Liver (tissue), 8 donors: ENCODE measurements at regions not wholly inside any gene's neighbourhood (a gene's known extent, or its start where the extent isn't known, plus 50 kb on each side); places are given as distances from the start of the nearest gene placed in this dataset.

Experiments
- DNase-seq: peaks from one replicate; pipeline ENCODE4 v3.0.0-alpha.2; 2017; ENCODE audit warnings: low spot score
- H3K27ac ChIP-seq, 2 donors: one replicate each; pipeline ENCODE4 v1.7.0; 2013; ENCODE audit warnings: inconsistent platforms in 2 of 2, low read length in 2 of 2, control low read depth in 1 of 2, low read depth in 1 of 2, mild to moderate bottlenecking in 1 of 2
- H3K27me3 ChIP-seq, 4 donors: one replicate each; pipeline versions ENCODE4 v1.6.1 to v1.7.0; 2013; ENCODE audit warnings: low read length in 3 of 4, inconsistent platforms in 1 of 4, mild to moderate bottlenecking in 1 of 4, moderate library complexity in 1 of 4; ENCODE audit not compliant: control insufficient read depth in 4 of 4, insufficient read depth in 4 of 4
- H3K36me3 ChIP-seq, 4 donors: one replicate each; pipeline versions ENCODE4 v1.6.1 to v1.7.0; 2013; ENCODE audit warnings: low read length in 3 of 4, mild to moderate bottlenecking in 3 of 4, low read depth in 1 of 4, moderate library complexity in 1 of 4; ENCODE audit not compliant: control insufficient read depth in 4 of 4, insufficient read depth in 3 of 4
- H3K4me1 ChIP-seq, 4 donors: one replicate each; pipeline versions ENCODE4 v1.6.1 to v1.7.0; 2013; ENCODE audit warnings: low read length in 3 of 4, mild to moderate bottlenecking in 3 of 4, moderate library complexity in 1 of 4; ENCODE audit not compliant: control insufficient read depth in 4 of 4, insufficient read depth in 4 of 4
- H3K4me3 ChIP-seq, 3 donors: one replicate each; pipeline versions ENCODE4 v1.6.1 to v1.7.0; 2013; ENCODE audit warnings: low read length in 3 of 3, control low read depth in 1 of 3, low read depth in 1 of 3, mild to moderate bottlenecking in 1 of 3
- H3K9ac ChIP-seq, 2 donors: one replicate each; pipeline ENCODE4 v1.7.0; 2013; ENCODE audit warnings: low read length in 2 of 2, mild to moderate bottlenecking in 2 of 2, moderate library complexity in 2 of 2, control low read depth in 1 of 2, low read depth in 1 of 2
- H3K9me3 ChIP-seq, 4 donors: one replicate each; pipeline versions ENCODE4 v1.6.1 to v1.7.0; 2013; ENCODE audit warnings: low read length in 3 of 4; ENCODE audit not compliant: control insufficient read depth in 4 of 4
- FOXA1 ChIP-seq: IDR thresholded peaks from 2 replicates; pipeline ENCODE4 v1.6.1; 2016; ENCODE audit warnings: antibody characterized with exemption
- FOXA2 ChIP-seq: IDR thresholded peaks from 2 replicates; pipeline ENCODE4 v1.6.1; 2016; ENCODE audit warnings: antibody characterized with exemption
- GABPA ChIP-seq, 2 donors: IDR thresholded peaks in 1 of 2; conservative IDR thresholded peaks in 1 of 2; 2 replicates each; pipeline ENCODE4 v1.6.1; 2016; ENCODE audit warnings: antibody characterized with exemption in 2 of 2, mild to moderate bottlenecking in 1 of 2, moderate library complexity in 1 of 2
- HNF4A ChIP-seq, 2 donors: conservative IDR thresholded peaks; 2 replicates each; pipeline ENCODE4 v1.6.1; 2016; ENCODE audit warnings: antibody characterized with exemption in 2 of 2, mild to moderate bottlenecking in 2 of 2
- HNF4G ChIP-seq: IDR thresholded peaks from 2 replicates; pipeline ENCODE4 v1.6.1; 2016; ENCODE audit warnings: antibody characterized with exemption
- JUND ChIP-seq, 2 donors: IDR thresholded peaks; 2 replicates each; pipeline ENCODE4 v1.6.1; 2016; ENCODE audit warnings: antibody characterized with exemption in 2 of 2
- SP1 ChIP-seq: IDR thresholded peaks from 2 replicates; pipeline ENCODE4 v1.6.1; 2018; ENCODE audit warnings: antibody characterized with exemption, mild to moderate bottlenecking
- TAF1 ChIP-seq: conservative IDR thresholded peaks from 2 replicates; pipeline ENCODE4 v1.6.1; 2016; ENCODE audit warnings: antibody characterized with exemption, mild to moderate bottlenecking
- YY1 ChIP-seq: IDR thresholded peaks from 2 replicates; pipeline ENCODE4 v1.6.1; 2016; ENCODE audit warnings: antibody characterized with exemption, mild to moderate bottlenecking
- WGBS: extraction: QIAGEN DNeasy Blood & Tissue Kit; methylation state at CpG from one replicate; pipeline ENCODE4 v1.1.7; 2013; 5-methylcytosine and 5-hydroxymethylcytosine counted together
- TF ChIP-seq, protein P1 (sequence below): IDR thresholded peaks from 2 replicates; pipeline ENCODE4 v1.6.1; 2016; ENCODE audit warnings: antibody characterized with exemption, mild to moderate bottlenecking
- TF ChIP-seq, protein P2 (sequence below): fragments of 150-350 bp; IDR thresholded peaks from 2 replicates; pipeline ENCODE4 v1.5.1; 2017; ENCODE audit warnings: improper control_type of control experiment, low read depth, low read length; ENCODE audit not compliant: missing input control
- TF ChIP-seq, protein P3 (sequence below): IDR thresholded peaks from 2 replicates; pipeline ENCODE4 v1.6.1; 2016; ENCODE audit warnings: antibody characterized with exemption
- TF ChIP-seq, protein P4 (sequence below): IDR thresholded peaks from 2 replicates; pipeline ENCODE4 v1.6.1; 2016; ENCODE audit warnings: antibody characterized with exemption
- donor health status: healthy.
- donor health status: healthy.
- donor health status: healthy.
- donor health status: healthy.
- donor health status: healthy.

DNA sequence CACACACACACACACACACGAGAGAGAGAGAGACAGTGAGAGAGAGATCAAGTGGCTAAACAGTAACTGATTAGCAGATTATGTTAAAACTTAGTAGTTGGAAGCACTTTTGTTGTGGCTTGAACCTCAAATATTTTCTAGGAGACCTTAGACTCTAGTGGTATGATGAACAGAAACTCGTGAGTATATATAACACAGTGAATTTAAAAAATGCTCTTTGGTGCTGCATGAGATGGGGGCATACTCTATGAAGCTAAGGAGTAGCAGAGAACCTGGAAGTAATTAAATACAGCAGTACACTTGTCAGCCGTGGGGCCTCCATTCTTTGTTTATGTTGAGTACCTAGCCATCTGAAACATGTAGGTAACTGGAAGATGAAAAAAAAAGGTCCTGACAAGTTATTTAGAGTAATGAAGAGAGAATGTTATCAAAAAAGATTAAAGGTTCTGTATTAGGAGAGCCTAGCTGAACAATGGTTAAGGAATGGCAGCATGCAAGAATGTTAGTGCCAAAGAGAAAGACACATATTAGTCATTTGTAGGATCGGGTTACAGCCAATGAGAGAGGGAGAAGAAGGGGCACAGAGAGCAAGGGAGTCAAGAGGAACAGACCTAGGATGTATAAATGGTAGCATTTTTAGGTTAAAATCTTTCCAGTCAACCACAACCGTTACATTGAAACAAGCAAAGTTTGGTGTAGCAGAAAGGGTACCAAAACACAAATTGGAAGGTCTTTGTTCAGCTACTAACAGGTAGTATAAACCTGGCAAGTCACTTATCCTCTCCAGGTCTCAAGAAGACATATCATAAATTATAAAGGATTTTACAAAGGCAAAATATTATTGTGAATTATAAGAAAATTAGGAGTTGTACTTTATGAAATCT lies 316.7 kb upstream of the DIPK2B start:
- Histone ChIP-seq H3K36me3 (no peaks in the 10 kb centered on the region), H3K27me3 (no peaks in the 10 kb centered on the region), H3K9ac (no peak overlapping the region), H3K4me1 (no peaks in the 10 kb centered on the region), H3K9me3 (no peaks in the 10 kb centered on the region), H3K4me3 (no peak overlapping the region), H3K27ac (no peak overlapping the region)
- TF ChIP-seq, protein P1, sequence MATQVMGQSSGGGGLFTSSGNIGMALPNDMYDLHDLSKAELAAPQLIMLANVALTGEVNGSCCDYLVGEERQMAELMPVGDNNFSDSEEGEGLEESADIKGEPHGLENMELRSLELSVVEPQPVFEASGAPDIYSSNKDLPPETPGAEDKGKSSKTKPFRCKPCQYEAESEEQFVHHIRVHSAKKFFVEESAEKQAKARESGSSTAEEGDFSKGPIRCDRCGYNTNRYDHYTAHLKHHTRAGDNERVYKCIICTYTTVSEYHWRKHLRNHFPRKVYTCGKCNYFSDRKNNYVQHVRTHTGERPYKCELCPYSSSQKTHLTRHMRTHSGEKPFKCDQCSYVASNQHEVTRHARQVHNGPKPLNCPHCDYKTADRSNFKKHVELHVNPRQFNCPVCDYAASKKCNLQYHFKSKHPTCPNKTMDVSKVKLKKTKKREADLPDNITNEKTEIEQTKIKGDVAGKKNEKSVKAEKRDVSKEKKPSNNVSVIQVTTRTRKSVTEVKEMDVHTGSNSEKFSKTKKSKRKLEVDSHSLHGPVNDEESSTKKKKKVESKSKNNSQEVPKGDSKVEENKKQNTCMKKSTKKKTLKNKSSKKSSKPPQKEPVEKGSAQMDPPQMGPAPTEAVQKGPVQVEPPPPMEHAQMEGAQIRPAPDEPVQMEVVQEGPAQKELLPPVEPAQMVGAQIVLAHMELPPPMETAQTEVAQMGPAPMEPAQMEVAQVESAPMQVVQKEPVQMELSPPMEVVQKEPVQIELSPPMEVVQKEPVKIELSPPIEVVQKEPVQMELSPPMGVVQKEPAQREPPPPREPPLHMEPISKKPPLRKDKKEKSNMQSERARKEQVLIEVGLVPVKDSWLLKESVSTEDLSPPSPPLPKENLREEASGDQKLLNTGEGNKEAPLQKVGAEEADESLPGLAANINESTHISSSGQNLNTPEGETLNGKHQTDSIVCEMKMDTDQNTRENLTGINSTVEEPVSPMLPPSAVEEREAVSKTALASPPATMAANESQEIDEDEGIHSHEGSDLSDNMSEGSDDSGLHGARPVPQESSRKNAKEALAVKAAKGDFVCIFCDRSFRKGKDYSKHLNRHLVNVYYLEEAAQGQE, result no peak
- no peak for TF ChIP-seq FOXA1
- TF ChIP-seq HNF4A (conservative IDR thresholded peaks at IDR 0.05), result no peak
- TF ChIP-seq YY1, result no peak
- no peak for TF ChIP-seq GABPA (IDR thresholded peaks at IDR 0.05 in 1 of 2, conservative IDR thresholded peaks at IDR 0.05 in 1 of 2)
- TF ChIP-seq, protein P2, sequence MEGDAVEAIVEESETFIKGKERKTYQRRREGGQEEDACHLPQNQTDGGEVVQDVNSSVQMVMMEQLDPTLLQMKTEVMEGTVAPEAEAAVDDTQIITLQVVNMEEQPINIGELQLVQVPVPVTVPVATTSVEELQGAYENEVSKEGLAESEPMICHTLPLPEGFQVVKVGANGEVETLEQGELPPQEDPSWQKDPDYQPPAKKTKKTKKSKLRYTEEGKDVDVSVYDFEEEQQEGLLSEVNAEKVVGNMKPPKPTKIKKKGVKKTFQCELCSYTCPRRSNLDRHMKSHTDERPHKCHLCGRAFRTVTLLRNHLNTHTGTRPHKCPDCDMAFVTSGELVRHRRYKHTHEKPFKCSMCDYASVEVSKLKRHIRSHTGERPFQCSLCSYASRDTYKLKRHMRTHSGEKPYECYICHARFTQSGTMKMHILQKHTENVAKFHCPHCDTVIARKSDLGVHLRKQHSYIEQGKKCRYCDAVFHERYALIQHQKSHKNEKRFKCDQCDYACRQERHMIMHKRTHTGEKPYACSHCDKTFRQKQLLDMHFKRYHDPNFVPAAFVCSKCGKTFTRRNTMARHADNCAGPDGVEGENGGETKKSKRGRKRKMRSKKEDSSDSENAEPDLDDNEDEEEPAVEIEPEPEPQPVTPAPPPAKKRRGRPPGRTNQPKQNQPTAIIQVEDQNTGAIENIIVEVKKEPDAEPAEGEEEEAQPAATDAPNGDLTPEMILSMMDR, result no peak
- TF ChIP-seq, protein P3, sequence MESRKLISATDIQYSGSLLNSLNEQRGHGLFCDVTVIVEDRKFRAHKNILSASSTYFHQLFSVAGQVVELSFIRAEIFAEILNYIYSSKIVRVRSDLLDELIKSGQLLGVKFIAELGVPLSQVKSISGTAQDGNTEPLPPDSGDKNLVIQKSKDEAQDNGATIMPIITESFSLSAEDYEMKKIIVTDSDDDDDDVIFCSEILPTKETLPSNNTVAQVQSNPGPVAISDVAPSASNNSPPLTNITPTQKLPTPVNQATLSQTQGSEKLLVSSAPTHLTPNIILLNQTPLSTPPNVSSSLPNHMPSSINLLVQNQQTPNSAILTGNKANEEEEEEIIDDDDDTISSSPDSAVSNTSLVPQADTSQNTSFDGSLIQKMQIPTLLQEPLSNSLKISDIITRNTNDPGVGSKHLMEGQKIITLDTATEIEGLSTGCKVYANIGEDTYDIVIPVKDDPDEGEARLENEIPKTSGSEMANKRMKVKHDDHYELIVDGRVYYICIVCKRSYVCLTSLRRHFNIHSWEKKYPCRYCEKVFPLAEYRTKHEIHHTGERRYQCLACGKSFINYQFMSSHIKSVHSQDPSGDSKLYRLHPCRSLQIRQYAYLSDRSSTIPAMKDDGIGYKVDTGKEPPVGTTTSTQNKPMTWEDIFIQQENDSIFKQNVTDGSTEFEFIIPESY, result no peak
- no peak for TF ChIP-seq FOXA2
- no peak for TF ChIP-seq TAF1
- no peak for TF ChIP-seq JUND (IDR thresholded peaks at IDR 0.05)
- DNase-seq, result no peak
- 84% methylated on average over 5 of the region's 5 CpGs for WGBS

DNA sequence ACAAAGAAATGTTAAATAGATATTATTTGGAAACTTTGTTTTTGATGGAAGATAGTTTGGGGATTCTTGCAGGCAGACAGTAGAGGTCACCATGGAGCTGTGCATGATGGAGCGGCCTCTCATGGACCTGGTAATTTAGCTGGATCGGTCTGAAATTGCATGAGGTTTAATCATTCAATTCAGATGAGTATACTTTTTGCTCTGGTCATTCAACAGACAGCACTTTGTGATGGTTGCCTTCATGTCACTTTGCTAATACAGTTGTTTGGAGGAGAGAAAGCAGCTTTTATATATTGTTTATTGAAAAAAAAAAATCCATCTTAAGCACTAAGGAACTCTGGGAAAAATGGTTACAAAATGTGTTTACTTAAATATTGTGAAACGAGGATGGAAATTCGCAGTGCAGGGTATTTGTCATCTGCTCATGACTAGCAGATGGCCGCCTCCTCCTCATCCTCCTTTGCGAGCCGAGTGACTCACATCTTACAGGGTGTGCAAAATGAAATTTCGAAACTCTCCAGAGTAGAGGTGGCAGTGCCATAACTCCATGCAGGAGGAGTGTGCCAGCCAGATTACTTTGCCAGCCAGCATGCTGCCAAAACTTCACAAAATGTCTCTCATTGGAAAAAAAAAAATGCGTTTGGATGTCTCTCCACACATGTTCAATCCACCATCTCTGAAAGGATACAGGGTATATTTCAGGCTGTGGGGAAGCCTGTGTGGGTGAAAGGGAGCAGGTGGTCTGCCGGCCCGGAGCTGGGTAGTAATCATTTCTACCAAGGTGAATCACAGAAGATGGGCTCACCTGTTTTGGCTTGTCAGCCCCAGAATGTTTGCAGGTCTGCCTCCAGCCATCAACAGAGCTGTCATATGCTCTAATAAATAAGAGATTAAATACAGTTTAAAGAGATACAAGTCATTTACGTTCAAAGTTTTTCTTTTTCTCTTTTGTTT lies 314.9 kb upstream of the DIPK2B start:
- Histone ChIP-seq H3K9me3 (no peaks in the 10 kb centered on the region), H3K9ac (peak overlapping the region in 1 of 2 donors; percentile 7), H3K4me3 (peak overlapping the region in 1 of 3 donors; percentile 14), H3K27me3 (no peaks in the 10 kb centered on the region), H3K36me3 (no peaks in the 10 kb centered on the region), H3K27ac (peak overlapping the region; percentile 46 to 88), H3K4me1 (no peaks in the 10 kb centered on the region)
- 22% methylated on average over 12 of the region's 12 CpGs for WGBS
- DNase-seq, result no peak
- TF ChIP-seq SP1, result peak; percentile 33
- TF ChIP-seq FOXA2, result peak; percentile 52
- no peak for TF ChIP-seq HNF4G
- TF ChIP-seq, protein P3, result peak; percentile 61
- TF ChIP-seq, protein P1, result peak; percentile 27
- peak; percentile 34 to 55 for TF ChIP-seq HNF4A (conservative IDR thresholded peaks at IDR 0.05)
- TF ChIP-seq, protein P4, sequence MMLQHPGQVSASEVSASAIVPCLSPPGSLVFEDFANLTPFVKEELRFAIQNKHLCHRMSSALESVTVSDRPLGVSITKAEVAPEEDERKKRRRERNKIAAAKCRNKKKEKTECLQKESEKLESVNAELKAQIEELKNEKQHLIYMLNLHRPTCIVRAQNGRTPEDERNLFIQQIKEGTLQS, result peak; percentile 54
